SH-SY5Y (cell line): ENCODE measurements at regions not wholly inside any gene's neighbourhood (a gene's known extent, or its start where the extent isn't known, plus 50 kb on each side); places are given as distances from the start of the nearest gene placed in this dataset.

Source experiments
- GATA2 ChIP-seq: IDR thresholded peaks from 2 replicates; pipeline ENCODE4 v1.6.1; 2011; ENCODE audit warnings: mild to moderate bottlenecking, low read depth, low read length
- GATA3 ChIP-seq: IDR thresholded peaks from 2 replicates; pipeline ENCODE4 v1.6.1; 2011; ENCODE audit warnings: low read depth, mild to moderate bottlenecking, low read length, moderate library complexity

DNA sequence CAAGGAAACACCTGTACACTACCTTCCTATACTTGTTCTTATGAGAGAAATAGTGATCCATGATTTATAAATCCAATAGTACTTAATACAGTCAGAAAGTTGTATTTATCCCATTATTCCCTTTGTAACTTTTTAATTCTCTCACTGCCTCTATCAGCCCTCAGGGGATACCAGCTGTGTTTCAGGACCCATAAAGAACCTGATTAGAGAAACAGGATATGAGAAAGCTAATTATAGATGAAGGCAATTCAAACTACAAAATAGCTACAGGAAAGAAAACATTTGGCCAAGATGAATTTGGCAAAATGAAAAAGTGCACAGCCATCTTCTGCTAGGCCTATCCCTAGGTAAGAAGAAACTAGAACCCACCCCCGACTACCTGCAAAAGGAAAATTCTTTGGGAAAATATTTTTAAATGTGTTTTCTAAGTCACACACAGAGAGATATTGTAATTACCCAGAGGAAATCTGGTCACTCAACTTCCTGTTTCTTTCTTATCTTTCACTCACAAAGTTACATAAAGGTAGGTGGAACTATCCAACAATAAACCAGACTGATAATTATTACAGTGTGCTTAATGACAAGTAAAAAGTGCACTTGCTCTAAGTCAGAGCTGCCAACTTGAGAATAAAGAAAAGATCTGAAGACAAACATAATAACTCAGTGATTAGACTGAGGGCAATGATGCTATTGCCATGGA lies 836.5 kb upstream of the HTR2C start:
- TF ChIP-seq GATA3 (no peak), GATA2 (no peak)
